ENCODE measurements at regions not wholly inside any gene's neighbourhood (a gene's known extent, or its start where the extent isn't known, plus 50 kb on each side); places are given as distances from the start of the nearest gene placed in this dataset.

- no peak overlapping the region for H3K27ac Mint-ChIP-seq
- no peaks in the 10 kb centered on the region for H3K27me3 Mint-ChIP-seq
- no peak overlapping the region for H3K4me3 Mint-ChIP-seq
- Histone ChIP-seq H3K36me3 (ENCODE audit: control insufficient read depth in 2 of 3, insufficient read depth in 3 of 3, low read length in 3 of 3) (no peaks in the 10 kb centered on the region), H3K4me3 (ENCODE audit: low read length) (no peak overlapping the region), H3K27me3 (ENCODE audit: control insufficient read depth in 2 of 2, insufficient read depth in 2 of 2, low read length in 2 of 2) (no peaks in the 10 kb centered on the region), H3K9me3 (ENCODE audit: control insufficient read depth in 2 of 3, low read length in 3 of 3) (no peaks in the 10 kb centered on the region), H3K4me1 (ENCODE audit: control insufficient read depth in 2 of 2, insufficient read depth in 2 of 2, low read length in 2 of 2) (no peaks in the 10 kb centered on the region), H3K27ac (ENCODE audit: low read depth, low read length) (no peak overlapping the region)
- ATAC-seq (no peak), DNase-seq (no peak)
- H3K9me3 Mint-ChIP-seq = peaks cover 0 to 3% (median 0%) of the 10 kb centered on the region in 11 donors
- CTCF ChIA-PET = no interaction called here
- no peaks in the 10 kb centered on the region for H3K36me3 Mint-ChIP-seq
- H3K4me1 Mint-ChIP-seq = no peaks in the 10 kb centered on the region
- POLR2A ChIA-PET = no interaction called here
- intact Hi-C loops (cut with micrococcal nuclease) = no loop called here
Observed at GRCh38 chr18:51907687-51908597, 432.1 kb upstream of the DCC start.

GRCh38 chr18:51908598-51908944 lies 431.4 kb upstream of the DCC start:
- Histone ChIP-seq H3K27ac (ENCODE audit: low read depth, low read length) (no peak overlapping the region), H3K9me3 (ENCODE audit: control insufficient read depth in 2 of 3, low read length in 3 of 3) (no peaks in the 10 kb centered on the region), H3K4me3 (ENCODE audit: low read length) (no peak overlapping the region), H3K4me1 (ENCODE audit: control insufficient read depth in 2 of 2, insufficient read depth in 2 of 2, low read length in 2 of 2) (no peaks in the 10 kb centered on the region), H3K27me3 (ENCODE audit: control insufficient read depth in 2 of 2, insufficient read depth in 2 of 2, low read length in 2 of 2) (no peaks in the 10 kb centered on the region), H3K36me3 (ENCODE audit: control insufficient read depth in 2 of 3, insufficient read depth in 3 of 3, low read length in 3 of 3) (no peaks in the 10 kb centered on the region)
- no peak overlapping the region for H3K27ac Mint-ChIP-seq
- no peak for DNase-seq
- POLR2A ChIA-PET = no interaction called here
- H3K27me3 Mint-ChIP-seq = no peaks in the 10 kb centered on the region
- ATAC-seq = no peak
- peaks cover 0 to 3% (median 0%) of the 10 kb centered on the region in 11 donors for H3K9me3 Mint-ChIP-seq
- no peak overlapping the region for H3K4me3 Mint-ChIP-seq
- intact Hi-C loops (cut with micrococcal nuclease) = no loop called here
- no peaks in the 10 kb centered on the region for H3K36me3 Mint-ChIP-seq
- CTCF ChIA-PET = no interaction called here
- no peaks in the 10 kb centered on the region for H3K4me1 Mint-ChIP-seq

GRCh38 chr18:51911584-51911983 lies 428.4 kb upstream of the DCC start:
- Mint-ChIP-seq H3K36me3 (no peaks in the 10 kb centered on the region), H3K4me1 (no peaks in the 10 kb centered on the region), H3K27me3 (no peaks in the 10 kb centered on the region), H3K9me3 (peaks cover 0 to 3% (median 0%) of the 10 kb centered on the region in 11 donors), H3K4me3 (no peak overlapping the region), H3K27ac (no peak overlapping the region)
- H3K4me1 ChIP-seq (ENCODE audit: control insufficient read depth in 2 of 2, insufficient read depth in 2 of 2, low read length in 2 of 2) = no peaks in the 10 kb centered on the region
- DNase-seq (no peak), ATAC-seq (no peak)
- H3K4me3 ChIP-seq (ENCODE audit: low read length) = no peak overlapping the region
- H3K9me3 ChIP-seq (ENCODE audit: control insufficient read depth in 2 of 3, low read length in 3 of 3) = no peaks in the 10 kb centered on the region
- POLR2A ChIA-PET = no interaction called here
- no peaks in the 10 kb centered on the region for H3K36me3 ChIP-seq (ENCODE audit: control insufficient read depth in 2 of 3, insufficient read depth in 3 of 3, low read length in 3 of 3)
- intact Hi-C loops (cut with micrococcal nuclease) = no loop called here
- H3K27me3 ChIP-seq (ENCODE audit: control insufficient read depth in 2 of 2, insufficient read depth in 2 of 2, low read length in 2 of 2) = no peaks in the 10 kb centered on the region
- H3K27ac ChIP-seq (ENCODE audit: low read depth, low read length) = no peak overlapping the region
- CTCF ChIA-PET = no interaction called here

GRCh38 chr18:51912381-51912780 lies 427.6 kb upstream of the DCC start:
- H3K27ac ChIP-seq (ENCODE audit: low read depth, low read length) = no peak overlapping the region
- ATAC-seq (no peak), DNase-seq (no peak)
- Mint-ChIP-seq H3K27me3 (no peaks in the 10 kb centered on the region), H3K9me3 (peaks cover 0 to 3% (median 0%) of the 10 kb centered on the region in 11 donors), H3K36me3 (no peaks in the 10 kb centered on the region), H3K4me3 (no peak overlapping the region), H3K4me1 (no peaks in the 10 kb centered on the region), H3K27ac (no peak overlapping the region)
- H3K4me3 ChIP-seq (ENCODE audit: low read length) = no peak overlapping the region
- POLR2A ChIA-PET = no interaction called here
- no peaks in the 10 kb centered on the region for H3K27me3 ChIP-seq (ENCODE audit: control insufficient read depth in 2 of 2, insufficient read depth in 2 of 2, low read length in 2 of 2)
- CTCF ChIA-PET = no interaction called here
- no peaks in the 10 kb centered on the region for H3K9me3 ChIP-seq (ENCODE audit: control insufficient read depth in 2 of 3, low read length in 3 of 3)
- intact Hi-C loops (cut with micrococcal nuclease) = no loop called here
- H3K36me3 ChIP-seq (ENCODE audit: control insufficient read depth in 2 of 3, insufficient read depth in 3 of 3, low read length in 3 of 3) = no peaks in the 10 kb centered on the region
- no peaks in the 10 kb centered on the region for H3K4me1 ChIP-seq (ENCODE audit: control insufficient read depth in 2 of 2, insufficient read depth in 2 of 2, low read length in 2 of 2)

GRCh38 chr18:51915176-51915575 lies 424.8 kb upstream of the DCC start:
- Histone ChIP-seq H3K27ac (ENCODE audit: low read depth, low read length) (no peak overlapping the region), H3K27me3 (ENCODE audit: control insufficient read depth in 2 of 2, insufficient read depth in 2 of 2, low read length in 2 of 2) (no peaks in the 10 kb centered on the region), H3K4me3 (ENCODE audit: low read length) (no peak overlapping the region), H3K36me3 (ENCODE audit: control insufficient read depth in 2 of 3, insufficient read depth in 3 of 3, low read length in 3 of 3) (no peaks in the 10 kb centered on the region), H3K9me3 (ENCODE audit: control insufficient read depth in 2 of 3, low read length in 3 of 3) (no peaks in the 10 kb centered on the region), H3K4me1 (ENCODE audit: control insufficient read depth in 2 of 2, insufficient read depth in 2 of 2, low read length in 2 of 2) (no peaks in the 10 kb centered on the region)
- ChIA-PET POLR2A (no interaction called here), CTCF (no interaction called here)
- no peaks in the 10 kb centered on the region for H3K4me1 Mint-ChIP-seq
- intact Hi-C loops (cut with micrococcal nuclease) = no loop called here
- DNase-seq (no peak), ATAC-seq (no peak)
- peaks cover 0 to 4% (median 0%) of the 10 kb centered on the region in 11 donors for H3K9me3 Mint-ChIP-seq
- H3K27me3 Mint-ChIP-seq = peaks cover 0 to 3% (median 0%) of the 10 kb centered on the region in 5 donors
- no peaks in the 10 kb centered on the region for H3K36me3 Mint-ChIP-seq
- H3K4me3 Mint-ChIP-seq = no peak overlapping the region
- H3K27ac Mint-ChIP-seq = no peak overlapping the region

GRCh38 chr18:51921862-51922261 lies 418.1 kb upstream of the DCC start:
- Mint-ChIP-seq H3K36me3 (no peaks in the 10 kb centered on the region), H3K9me3 (peaks cover 0 to 13% (median 7%) of the 10 kb centered on the region in 11 donors), H3K4me3 (no peak overlapping the region), H3K4me1 (no peaks in the 10 kb centered on the region), H3K27ac (no peak overlapping the region), H3K27me3 (peaks cover 0 to 3% (median 0%) of the 10 kb centered on the region in 5 donors)
- intact Hi-C loops (cut with micrococcal nuclease) = no loop called here
- no peak overlapping the region for H3K27ac ChIP-seq (ENCODE audit: low read depth, low read length)
- ATAC-seq (no peak), DNase-seq (no peak)
- no peak overlapping the region for H3K4me3 ChIP-seq (ENCODE audit: low read length)
- H3K9me3 ChIP-seq (ENCODE audit: control insufficient read depth in 2 of 3, low read length in 3 of 3) = no peaks in the 10 kb centered on the region
- no peaks in the 10 kb centered on the region for H3K36me3 ChIP-seq (ENCODE audit: control insufficient read depth in 2 of 3, insufficient read depth in 3 of 3, low read length in 3 of 3)
- ChIA-PET CTCF (no interaction called here), POLR2A (no interaction called here)
- H3K4me1 ChIP-seq (ENCODE audit: control insufficient read depth in 2 of 2, insufficient read depth in 2 of 2, low read length in 2 of 2) = no peaks in the 10 kb centered on the region
- no peaks in the 10 kb centered on the region for H3K27me3 ChIP-seq (ENCODE audit: control insufficient read depth in 2 of 2, insufficient read depth in 2 of 2, low read length in 2 of 2)

GRCh38 chr18:51933903-51934302 lies 406.1 kb upstream of the DCC start:
- Mint-ChIP-seq H3K4me3 (no peak overlapping the region), H3K27ac (no peak overlapping the region), H3K4me1 (no peaks in the 10 kb centered on the region), H3K9me3 (peaks cover 3 to 28% (median 14%) of the 10 kb centered on the region in 11 donors), H3K36me3 (peaks cover 0 to 5% (median 0%) of the 10 kb centered on the region in 5 donors), H3K27me3 (no peaks in the 10 kb centered on the region)
- H3K9me3 ChIP-seq (ENCODE audit: control insufficient read depth in 2 of 3, low read length in 3 of 3) = no peaks in the 10 kb centered on the region
- no peaks in the 10 kb centered on the region for H3K36me3 ChIP-seq (ENCODE audit: control insufficient read depth in 2 of 3, insufficient read depth in 3 of 3, low read length in 3 of 3)
- ChIA-PET POLR2A (no interaction called here), CTCF (no interaction called here)
- no peaks in the 10 kb centered on the region for H3K27me3 ChIP-seq (ENCODE audit: control insufficient read depth in 2 of 2, insufficient read depth in 2 of 2, low read length in 2 of 2)
- no peak for ATAC-seq
- intact Hi-C loops (cut with micrococcal nuclease) = no loop called here
- no peak overlapping the region for H3K27ac ChIP-seq (ENCODE audit: low read depth, low read length)
- no peak overlapping the region for H3K4me3 ChIP-seq (ENCODE audit: low read length)
- no peaks in the 10 kb centered on the region for H3K4me1 ChIP-seq (ENCODE audit: control insufficient read depth in 2 of 2, insufficient read depth in 2 of 2, low read length in 2 of 2)
- DNase-seq = no peak
